CD14-positive monocyte (primary cell): ENCODE measurements at regions not wholly inside any gene's neighbourhood (a gene's known extent, or its start where the extent isn't known, plus 50 kb on each side); places are given as distances from the start of the nearest gene placed in this dataset.

Experiments used
- DNase-seq, 3 donors: peaks; one replicate each; pipeline ENCODE4 v3.0.0-alpha.2; 2011 to 2022
- H2AFZ ChIP-seq: 2 replicates; pipeline ENCODE4 v1.6.0; 2012; ENCODE audit warnings: mild to moderate bottlenecking, low read depth, low read length, inconsistent platforms; ENCODE audit not compliant: insufficient read depth, poor library complexity, severe bottlenecking
- H3K27ac ChIP-seq, 2 donors: 1 replicate in 1 of 2; 2 replicates in 1 of 2; pipeline ENCODE4 v1.5.1; 2012 to 2013; ENCODE audit warnings: low read length in 2 of 2, control low read depth in 1 of 2, inconsistent platforms in 1 of 2, low read depth in 1 of 2, mild to moderate bottlenecking in 1 of 2
- H3K27me3 ChIP-seq, 2 donors: one replicate each; pipeline versions ENCODE4 v1.6.0 to v1.6.1; 2011 to 2013; ENCODE audit warnings: low read length in 2 of 2; ENCODE audit not compliant: control insufficient read depth in 2 of 2, insufficient read depth in 2 of 2
- H3K36me3 ChIP-seq, 2 donors: replicated peaks in 1 of 2; 1 replicate in 1 of 2; 2 replicates in 1 of 2; pipeline versions ENCODE4 v1.5.1 to v1.6.1; 2012 to 2013; ENCODE audit warnings: low read length in 2 of 2, control low read depth in 1 of 2, inconsistent platforms in 1 of 2, mild to moderate bottlenecking in 1 of 2; ENCODE audit not compliant: insufficient read depth in 2 of 2, control insufficient read depth in 1 of 2
- H3K4me1 ChIP-seq, 2 donors: 1 replicate in 1 of 2; 2 replicates in 1 of 2; pipeline versions ENCODE4 v1.5.1 to v1.6.1; 2012 to 2013; ENCODE audit warnings: low read length in 2 of 2, control low read depth in 1 of 2, inconsistent platforms in 1 of 2, mild to moderate bottlenecking in 1 of 2, moderate library complexity in 1 of 2; ENCODE audit not compliant: insufficient read depth in 2 of 2, control insufficient read depth in 1 of 2
- H3K4me2 ChIP-seq: replicated peaks from 2 replicates; pipeline ENCODE3; 2012; ENCODE audit warnings: low read length, moderate library complexity, mild to moderate bottlenecking; ENCODE audit not compliant: poor library complexity, severe bottlenecking; ENCODE audit errors: extremely low read depth
- H3K4me3 ChIP-seq, 3 experiments: fragments of 200-600 bp in 1 of 3; sonication (generic) in 1 of 3; replicated peaks in 1 of 3; 1 replicate in 2 of 3; 2 replicates in 1 of 3; pipeline ENCODE4 v1.5.1; 2011 to 2013; ENCODE audit warnings: low read length in 3 of 3, mild to moderate bottlenecking in 3 of 3, control low read depth in 2 of 3, low read depth in 2 of 3, inconsistent platforms in 1 of 3, moderate library complexity in 1 of 3
- H3K79me2 ChIP-seq: 2 replicates; pipeline ENCODE4 v1.6.0; 2012; ENCODE audit warnings: mild to moderate bottlenecking, control low read depth, inconsistent platforms, low read length, moderate library complexity; ENCODE audit not compliant: insufficient read depth
- H3K9ac ChIP-seq: 2 replicates; pipeline ENCODE4 v1.6.0; 2017; ENCODE audit warnings: low read length, mild to moderate bottlenecking; ENCODE audit not compliant: insufficient read depth, poor library complexity, severe bottlenecking
- H3K9me3 ChIP-seq, 2 donors: replicated peaks in 1 of 2; 1 replicate in 1 of 2; 2 replicates in 1 of 2; pipeline versions ENCODE4 v1.5.1 to v1.6.1; 2012 to 2013; ENCODE audit warnings: low read length in 2 of 2, control low read depth in 1 of 2; ENCODE audit not compliant: control insufficient read depth in 1 of 2, insufficient read depth in 1 of 2
- H4K20me1 ChIP-seq: 2 replicates; pipeline ENCODE4 v1.6.0; 2012; ENCODE audit warnings: mild to moderate bottlenecking, low read length, control low read depth, moderate library complexity; ENCODE audit not compliant: insufficient read depth
- H3K27ac Mint-ChIP-seq, 7 donors: one replicate each; pipeline ENCODE4 v1.8.0; 2020; ENCODE audit warnings: mild to moderate bottlenecking in 7 of 7, mixed read lengths in 7 of 7, moderate library complexity in 6 of 7, inconsistent platforms in 2 of 7
- H3K27me3 Mint-ChIP-seq, 3 donors: one replicate each; pipeline ENCODE4 v1.8.0; 2021 to 2022; ENCODE audit warnings: low read depth in 3 of 3, mild to moderate bottlenecking in 3 of 3, mixed read lengths in 3 of 3, moderate library complexity in 3 of 3, inconsistent platforms in 1 of 3
- H3K36me3 Mint-ChIP-seq, 2 donors: one replicate each; pipeline ENCODE4 v1.8.0; 2020; ENCODE audit warnings: mixed read lengths in 2 of 2, inconsistent platforms in 1 of 2, mild to moderate bottlenecking in 1 of 2
- H3K4me1 Mint-ChIP-seq: one replicate; pipeline ENCODE4 v1.8.0; 2020; ENCODE audit warnings: mild to moderate bottlenecking, mixed read lengths
- H3K4me3 Mint-ChIP-seq, 2 donors: one replicate each; pipeline ENCODE4 v1.8.0; 2020; ENCODE audit warnings: mild to moderate bottlenecking in 2 of 2, mixed read lengths in 2 of 2, moderate library complexity in 1 of 2
- H3K9me3 Mint-ChIP-seq, 7 donors: one replicate each; pipeline ENCODE4 v1.8.0; 2020 to 2022; ENCODE audit warnings: mixed read lengths in 7 of 7, mild to moderate bottlenecking in 6 of 7, moderate library complexity in 6 of 7, inconsistent platforms in 2 of 7
- WGBS: methylation state at CpG from one replicate; pipeline ENCODE4 v1.1.5; 2013; ENCODE audit warnings: missing lambda C conversion rate; ENCODE audit not compliant: insufficient coverage; 5-methylcytosine and 5-hydroxymethylcytosine counted together
- intact Hi-C, 2 donors: fragments of 100-400 bp; cut with micrococcal nuclease; formaldehyde crosslinking; loops; one replicate each; pipeline versions ENCODE4 v1.15.0 to v1.15.1; 2023
- TF ChIP-seq, protein P1 (sequence below): fragments of 200-600 bp; IDR thresholded peaks from one replicate; pipeline ENCODE4 v1.8.0; 2022; ENCODE audit warnings: antibody characterized with exemption, mild to moderate bottlenecking

DNA sequence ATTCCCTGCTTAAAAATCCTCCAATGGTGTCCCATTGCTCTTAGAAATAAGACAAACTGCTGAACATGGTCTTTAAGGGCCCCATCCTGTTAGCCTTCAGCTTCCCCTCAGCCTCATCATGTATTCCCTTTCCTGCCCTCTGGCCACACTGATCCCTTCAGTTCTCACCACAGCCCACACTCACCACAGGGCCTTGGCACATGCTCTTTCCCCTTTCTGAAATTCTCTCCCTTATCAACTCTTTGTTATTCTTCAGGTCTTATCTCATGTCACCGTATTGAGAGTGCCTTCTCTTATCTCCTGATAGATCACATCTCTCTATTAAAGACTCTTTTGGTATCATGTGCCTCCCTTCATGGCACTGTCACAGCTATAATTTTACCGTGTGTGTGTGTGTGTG is 167.8 kb upstream of the MPPED2 start:
- Histone ChIP-seq H3K27me3 (no peaks in the 10 kb centered on the region), H3K36me3 (no peaks in the 10 kb centered on the region), H3K9ac (no peak overlapping the region), H2AFZ (no peak overlapping the region), H3K27ac (no peak overlapping the region), H4K20me1 (no peaks in the 10 kb centered on the region), H3K79me2 (no peaks in the 10 kb centered on the region), H3K4me1 (no peaks in the 10 kb centered on the region), H3K4me2 (no peak overlapping the region), H3K4me3 (no peak overlapping the region), H3K9me3 (no peaks in the 10 kb centered on the region)
- Mint-ChIP-seq H3K4me1 (no peaks in the 10 kb centered on the region), H3K27ac (no peak overlapping the region), H3K27me3 (no peaks in the 10 kb centered on the region), H3K36me3 (no peaks in the 10 kb centered on the region), H3K4me3 (no peak overlapping the region), H3K9me3 (peaks cover 0 to 7% (median 2%) of the 10 kb centered on the region in 7 donors)
- no peak for DNase-seq
- TF ChIP-seq, protein P1, sequence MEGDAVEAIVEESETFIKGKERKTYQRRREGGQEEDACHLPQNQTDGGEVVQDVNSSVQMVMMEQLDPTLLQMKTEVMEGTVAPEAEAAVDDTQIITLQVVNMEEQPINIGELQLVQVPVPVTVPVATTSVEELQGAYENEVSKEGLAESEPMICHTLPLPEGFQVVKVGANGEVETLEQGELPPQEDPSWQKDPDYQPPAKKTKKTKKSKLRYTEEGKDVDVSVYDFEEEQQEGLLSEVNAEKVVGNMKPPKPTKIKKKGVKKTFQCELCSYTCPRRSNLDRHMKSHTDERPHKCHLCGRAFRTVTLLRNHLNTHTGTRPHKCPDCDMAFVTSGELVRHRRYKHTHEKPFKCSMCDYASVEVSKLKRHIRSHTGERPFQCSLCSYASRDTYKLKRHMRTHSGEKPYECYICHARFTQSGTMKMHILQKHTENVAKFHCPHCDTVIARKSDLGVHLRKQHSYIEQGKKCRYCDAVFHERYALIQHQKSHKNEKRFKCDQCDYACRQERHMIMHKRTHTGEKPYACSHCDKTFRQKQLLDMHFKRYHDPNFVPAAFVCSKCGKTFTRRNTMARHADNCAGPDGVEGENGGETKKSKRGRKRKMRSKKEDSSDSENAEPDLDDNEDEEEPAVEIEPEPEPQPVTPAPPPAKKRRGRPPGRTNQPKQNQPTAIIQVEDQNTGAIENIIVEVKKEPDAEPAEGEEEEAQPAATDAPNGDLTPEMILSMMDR, result no peak
- intact Hi-C loops, result no loop called here
- no CpG with 5 or more reads among the region's 2 CpGs for WGBS

DNA sequence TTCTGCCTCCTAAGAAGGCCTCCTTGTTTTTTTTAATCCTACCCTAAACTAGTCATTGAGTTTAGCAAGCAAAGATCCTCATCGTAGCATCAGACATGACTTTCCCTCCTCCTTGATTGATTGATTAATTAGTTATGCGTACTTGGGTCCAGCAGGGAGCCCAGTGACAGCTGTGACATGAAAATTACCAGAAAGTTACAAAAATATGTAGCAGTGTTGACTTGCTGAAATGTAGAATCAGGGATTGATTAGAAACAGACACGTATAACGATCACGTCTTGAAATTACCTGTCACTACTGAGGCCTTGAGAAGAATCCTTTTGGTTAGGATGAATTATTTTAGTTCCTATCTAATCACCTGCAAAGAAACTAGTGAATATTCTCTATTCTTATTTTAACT is 167.4 kb upstream of the MPPED2 start:
- intact Hi-C loops, result no loop called here

More for the DNA sequence above, 167.4 kb upstream of the MPPED2 start:
- no peaks in the 10 kb centered on the region for H4K20me1 ChIP-seq
- no peak for DNase-seq
- Mint-ChIP-seq H3K4me3 (no peak overlapping the region), H3K4me1 (no peaks in the 10 kb centered on the region), H3K9me3 (peaks cover 0 to 7% (median 2%) of the 10 kb centered on the region in 7 donors), H3K27ac (no peak overlapping the region), H3K36me3 (no peaks in the 10 kb centered on the region), H3K27me3 (no peaks in the 10 kb centered on the region)
- no peaks in the 10 kb centered on the region for H3K36me3 ChIP-seq
- no peaks in the 10 kb centered on the region for H3K27me3 ChIP-seq
- no peaks in the 10 kb centered on the region for H3K79me2 ChIP-seq
- H3K4me2 ChIP-seq, result no peak overlapping the region
- no peaks in the 10 kb centered on the region for H3K9me3 ChIP-seq
- no peak overlapping the region for H3K9ac ChIP-seq
- no peak overlapping the region for H2AFZ ChIP-seq
- H3K4me3 ChIP-seq, result no peak overlapping the region
- no CpG with 5 or more reads among the region's 5 CpGs for WGBS
- TF ChIP-seq, protein P1, result no peak
- H3K27ac ChIP-seq, result no peak overlapping the region
- no peaks in the 10 kb centered on the region for H3K4me1 ChIP-seq
